ENCODE measurements at regions not wholly inside any gene's neighbourhood (a gene's known extent, or its start where the extent isn't known, plus 50 kb on each side); places are given as distances from the start of the nearest gene placed in this dataset.

- Mint-ChIP-seq H3K4me3 (no peak overlapping the region), H3K9me3 (peaks cover 0 to 6% (median 4%) of the 10 kb centered on the region in 9 donors), H3K27ac (no peak overlapping the region), H3K27me3 (peaks cover 0 to 5% (median 0%) of the 10 kb centered on the region in 5 donors), H3K36me3 (no peaks in the 10 kb centered on the region), H3K4me1 (no peaks in the 10 kb centered on the region)
- DNase-seq: peak in 1 of 10 donors; percentile 58
- POLR2A ChIA-PET: no interaction called here
- no peak for ATAC-seq
Observed at GRCh38 chr11:70495351-70496310, 97.3 kb downstream of the CTTN start.

DNA sequence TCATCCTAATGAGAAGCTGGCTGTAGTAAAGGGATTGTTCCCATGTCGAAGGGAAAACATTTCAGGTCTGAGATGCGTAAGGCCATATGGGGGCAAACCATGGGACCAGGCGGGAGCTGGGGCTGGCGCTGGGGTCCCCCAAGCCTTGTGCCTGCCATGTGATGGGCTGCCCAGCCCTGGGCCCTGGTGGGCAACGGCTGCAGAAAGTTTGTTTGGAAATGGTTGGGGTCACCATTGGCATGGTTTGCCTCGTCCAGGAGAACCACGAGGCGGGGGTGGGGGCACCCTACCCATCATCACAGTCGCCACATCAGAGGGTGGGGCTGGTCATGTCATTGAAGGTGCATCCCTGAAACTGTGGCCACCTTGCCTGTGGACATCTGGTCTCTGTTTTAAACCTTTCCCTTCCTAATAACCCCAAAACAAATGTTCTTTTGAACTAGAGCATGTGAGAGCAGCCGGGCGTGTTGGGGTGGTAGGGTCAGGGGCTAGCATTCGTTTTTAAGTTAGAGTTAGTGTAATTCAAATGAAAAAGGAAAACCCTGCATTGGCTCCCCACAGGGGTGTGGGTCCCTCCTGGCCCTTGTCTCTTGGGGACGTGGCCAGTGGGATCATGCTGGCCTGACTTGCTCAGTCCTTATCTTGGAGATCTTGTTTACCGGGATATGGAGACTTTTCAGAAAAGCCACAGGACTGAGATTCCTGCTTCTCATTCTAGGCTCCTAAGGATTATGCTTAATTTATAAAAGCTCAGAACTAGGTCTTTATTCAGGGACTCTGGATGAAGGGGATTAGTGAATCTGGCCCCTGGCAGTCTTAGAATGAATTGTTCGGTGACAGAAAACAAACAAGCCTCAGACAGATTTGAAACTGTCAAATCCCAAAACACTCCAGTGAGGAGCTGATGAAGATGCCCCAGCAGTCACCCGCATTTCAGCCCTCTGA is 98.5 kb downstream of the CTTN start:
- Mint-ChIP-seq H3K4me3 (no peak overlapping the region), H3K4me1 (no peaks in the 10 kb centered on the region), H3K9me3 (no peaks in the 10 kb centered on the region), H3K27ac (peak overlapping the region in 1 of 10 donors; percentile 5), H3K36me3 (no peaks in the 10 kb centered on the region), H3K27me3 (peaks cover 0 to 5% (median 0%) of the 10 kb centered on the region in 5 donors)
- POLR2A ChIA-PET: no interaction called here
- peak in 1 of 10 donors; percentile 45 for DNase-seq
- no peak for ATAC-seq

DNA sequence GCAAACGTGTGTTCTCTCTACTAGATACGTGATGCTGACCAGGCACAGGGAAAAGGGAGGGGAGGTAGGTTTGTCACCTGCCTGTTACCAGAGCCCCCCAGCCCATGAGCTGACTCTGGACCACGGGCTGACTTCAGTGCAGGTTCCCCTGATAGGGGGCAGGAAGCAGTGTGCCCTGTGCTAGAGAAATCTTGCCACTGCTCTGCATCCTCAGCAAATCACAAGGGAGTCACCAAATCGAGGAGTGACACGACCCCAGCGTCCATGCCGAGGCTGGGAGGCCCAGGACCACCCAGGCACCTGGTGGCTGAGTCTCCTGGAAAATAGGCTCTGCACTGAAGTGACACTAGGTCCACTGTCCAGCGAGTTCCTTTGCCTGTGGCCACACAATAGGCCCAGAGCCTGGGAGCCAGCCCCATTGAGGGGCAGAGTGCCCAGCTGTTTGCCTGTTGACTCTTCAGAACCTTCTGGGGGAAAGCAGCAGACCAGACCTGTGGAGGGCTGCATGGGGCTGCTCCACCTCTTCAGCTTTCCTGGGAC is 99.3 kb downstream of the CTTN start:
- DNase-seq (peak in 1 of 10 donors; percentile 36), ATAC-seq (no peak)
- H3K9me3 Mint-ChIP-seq: no peaks in the 10 kb centered on the region
- H3K4me3 Mint-ChIP-seq: no peak overlapping the region
- POLR2A ChIA-PET: no interaction called here
- H3K4me1 Mint-ChIP-seq: no peaks in the 10 kb centered on the region
- H3K27me3 Mint-ChIP-seq: peaks cover 0 to 5% (median 0%) of the 10 kb centered on the region in 5 donors
- no peaks in the 10 kb centered on the region for H3K36me3 Mint-ChIP-seq
- peak overlapping the region in 1 of 10 donors; percentile 5 for H3K27ac Mint-ChIP-seq

GRCh38 chr11:70498171-70498571 is 99.8 kb downstream of the CTTN start:
- H3K4me3 Mint-ChIP-seq: no peak overlapping the region
- POLR2A ChIA-PET: no interaction called here
- no peak for ATAC-seq
- H3K27me3 Mint-ChIP-seq: peaks cover 0 to 5% (median 0%) of the 10 kb centered on the region in 5 donors
- no peak for DNase-seq
- no peaks in the 10 kb centered on the region for H3K36me3 Mint-ChIP-seq
- H3K9me3 Mint-ChIP-seq: no peaks in the 10 kb centered on the region
- no peaks in the 10 kb centered on the region for H3K4me1 Mint-ChIP-seq
- no peak overlapping the region for H3K27ac Mint-ChIP-seq

DNA sequence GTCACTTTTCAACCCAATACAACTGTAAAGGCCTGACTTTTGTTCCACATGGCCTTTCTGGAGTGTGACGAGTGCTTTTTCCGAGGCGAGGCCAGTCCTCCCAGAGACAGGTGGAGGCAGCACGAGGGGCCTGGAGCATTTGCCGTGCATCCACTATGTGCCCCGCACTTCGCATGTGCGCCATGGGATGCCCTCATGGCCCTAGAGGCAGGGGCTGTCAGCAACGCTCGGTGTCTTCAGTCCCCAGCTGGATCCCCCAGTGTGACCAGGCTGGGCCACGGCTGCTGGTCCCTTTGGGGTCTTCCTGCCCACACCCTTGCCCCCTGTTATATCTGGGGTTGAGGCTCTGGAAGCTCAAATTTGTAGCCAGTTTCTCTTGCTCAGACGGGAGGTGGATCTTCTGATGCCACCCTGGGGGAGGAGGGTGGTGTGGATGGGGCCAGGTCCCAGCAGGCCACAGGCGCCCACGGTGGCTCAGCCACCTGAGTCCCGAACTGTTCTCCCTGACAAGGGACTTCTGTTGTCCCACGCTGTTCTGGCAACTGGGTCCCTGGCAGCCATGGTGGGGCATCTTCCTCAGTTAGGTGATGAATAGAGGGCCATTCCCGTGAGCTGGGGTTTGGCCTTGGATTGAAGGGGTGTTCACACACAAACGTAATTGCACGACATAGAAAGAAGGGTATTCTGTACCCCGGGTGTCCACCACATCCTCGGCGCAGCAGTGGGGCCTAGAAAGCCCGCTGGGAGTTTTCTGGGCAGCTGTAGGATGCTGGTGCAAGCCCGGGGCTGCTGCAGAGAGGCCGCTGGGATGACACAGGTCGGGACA is 100.9 kb downstream of the CTTN start:
- ATAC-seq (no peak), DNase-seq (no peak)
- H3K9me3 Mint-ChIP-seq: no peaks in the 10 kb centered on the region
- no peak overlapping the region for H3K4me3 Mint-ChIP-seq
- H3K4me1 Mint-ChIP-seq: no peaks in the 10 kb centered on the region
- peak overlapping the region in 1 of 10 donors; percentile 5 for H3K27ac Mint-ChIP-seq
- H3K27me3 Mint-ChIP-seq: peaks cover 0 to 5% (median 0%) of the 10 kb centered on the region in 5 donors
- POLR2A ChIA-PET: no interaction called here
- no peaks in the 10 kb centered on the region for H3K36me3 Mint-ChIP-seq

DNA sequence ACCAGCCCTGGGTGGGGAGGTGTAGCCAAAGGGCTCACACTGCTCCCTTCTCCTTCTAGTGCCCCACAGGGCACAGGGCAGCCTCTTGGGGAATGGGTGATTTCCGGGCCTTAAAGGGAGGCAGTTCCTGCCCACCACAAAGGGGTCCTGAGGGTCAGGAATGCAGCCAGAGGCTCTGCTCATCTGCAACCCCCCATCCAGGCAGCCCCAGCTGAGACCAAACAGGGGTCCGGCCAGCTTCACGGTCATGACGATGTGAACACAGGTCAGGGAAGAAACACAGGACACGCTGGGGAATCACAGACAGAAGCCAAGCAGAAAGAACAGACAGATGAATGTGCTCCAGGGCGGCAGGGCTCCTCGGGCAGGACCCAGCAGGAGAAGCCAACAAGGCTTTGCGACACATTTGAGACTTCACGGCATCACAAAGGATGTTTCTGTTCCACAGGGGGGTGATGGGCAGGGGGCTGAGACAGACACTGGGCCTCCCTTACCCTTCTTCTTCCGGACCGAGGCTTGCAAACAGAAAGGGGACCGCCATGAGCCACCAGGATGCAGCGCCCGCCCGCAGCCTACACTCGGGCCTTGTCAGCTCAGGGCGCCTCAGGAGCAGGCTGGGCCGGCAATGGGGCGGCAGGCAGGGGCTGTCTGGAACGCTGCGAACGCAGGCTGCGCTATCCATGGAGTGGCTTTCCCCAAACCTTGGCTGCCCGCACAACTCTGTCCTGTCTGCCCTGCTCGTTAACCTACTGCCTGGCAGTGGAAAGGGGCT is 101.9 kb downstream of the CTTN start:
- H3K27ac Mint-ChIP-seq: no peak overlapping the region
- no peaks in the 10 kb centered on the region for H3K4me1 Mint-ChIP-seq
- ATAC-seq (no peak), DNase-seq (peak in 1 of 10 donors; percentile 59)
- H3K9me3 Mint-ChIP-seq: no peaks in the 10 kb centered on the region
- H3K27me3 Mint-ChIP-seq: peaks cover 0 to 10% (median 0%) of the 10 kb centered on the region in 5 donors
- POLR2A ChIA-PET: no interaction called here
- no peaks in the 10 kb centered on the region for H3K36me3 Mint-ChIP-seq
- no peak overlapping the region for H3K4me3 Mint-ChIP-seq

- no peak overlapping the region for H3K4me3 Mint-ChIP-seq
- H3K27ac Mint-ChIP-seq: no peak overlapping the region
- ATAC-seq (no peak), DNase-seq (peak in 1 of 10 donors; percentile 54)
- no peaks in the 10 kb centered on the region for H3K9me3 Mint-ChIP-seq
- H3K4me1 Mint-ChIP-seq: no peaks in the 10 kb centered on the region
- no peaks in the 10 kb centered on the region for H3K36me3 Mint-ChIP-seq
- POLR2A ChIA-PET: no interaction called here
- peaks cover 0 to 10% (median 0%) of the 10 kb centered on the region in 5 donors for H3K27me3 Mint-ChIP-seq
Observed at GRCh38 chr11:70501051-70501901, 102.9 kb downstream of the CTTN start.

GRCh38 chr11:70501933-70502540 is 103.7 kb downstream of the CTTN start:
- POLR2A ChIA-PET: no interaction called here
- DNase-seq: peak in 1 of 10 donors; percentile 52
- no peak overlapping the region for H3K27ac Mint-ChIP-seq
- H3K9me3 Mint-ChIP-seq: no peaks in the 10 kb centered on the region
- H3K27me3 Mint-ChIP-seq: peaks cover 0 to 10% (median 0%) of the 10 kb centered on the region in 5 donors
- H3K36me3 Mint-ChIP-seq: no peaks in the 10 kb centered on the region
- no peaks in the 10 kb centered on the region for H3K4me1 Mint-ChIP-seq
- H3K4me3 Mint-ChIP-seq: no peak overlapping the region
- no peak for ATAC-seq

DNA sequence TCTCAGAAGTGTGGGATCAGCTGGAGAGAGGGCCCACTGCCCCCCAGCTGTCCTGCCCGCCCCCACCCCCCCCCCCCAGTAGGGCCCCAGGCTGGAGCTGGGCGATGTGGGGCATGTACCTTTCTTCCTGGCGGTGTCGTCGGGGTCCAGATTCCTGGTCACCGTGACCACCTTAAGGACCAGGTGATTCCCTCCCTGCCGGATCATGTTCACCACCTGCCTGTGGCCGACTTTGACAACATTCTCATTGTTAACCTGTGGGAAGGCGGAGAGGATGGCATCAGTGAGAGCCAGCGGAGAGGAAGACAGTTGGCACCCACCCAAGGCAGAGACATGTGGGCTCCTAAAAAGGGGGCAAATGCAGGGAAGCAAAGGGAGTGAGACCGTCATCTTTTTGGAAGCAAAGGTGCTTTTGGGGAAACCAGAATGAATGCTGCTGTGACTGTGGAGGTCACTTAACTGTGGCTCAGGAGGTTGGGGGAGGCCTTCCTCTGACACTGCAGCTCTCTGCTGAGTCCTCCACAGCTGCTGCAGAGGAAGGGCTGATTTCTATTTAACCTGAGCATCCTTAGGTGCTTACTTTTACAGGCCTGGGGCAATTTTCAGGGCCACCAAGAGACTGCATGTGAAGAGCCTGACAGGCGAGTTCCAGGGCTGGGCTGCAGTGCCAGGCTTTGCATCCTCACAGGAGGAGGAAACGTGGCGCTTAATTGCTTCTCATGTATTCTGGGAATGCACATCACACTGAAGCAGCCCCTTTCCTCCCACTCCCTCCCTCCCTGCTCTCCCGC is 104.5 kb downstream of the CTTN start:
- POLR2A ChIA-PET: no interaction called here
- H3K4me1 Mint-ChIP-seq: no peaks in the 10 kb centered on the region
- no peak for DNase-seq
- H3K4me3 Mint-ChIP-seq: no peak overlapping the region
- H3K36me3 Mint-ChIP-seq: no peaks in the 10 kb centered on the region
- no peak overlapping the region for H3K27ac Mint-ChIP-seq
- no peak for ATAC-seq
- H3K9me3 Mint-ChIP-seq: no peaks in the 10 kb centered on the region
- peaks cover 0 to 10% (median 0%) of the 10 kb centered on the region in 5 donors for H3K27me3 Mint-ChIP-seq

All from naive thymus-derived CD8-positive, alpha-beta T cell (primary cell).